ENCODE measurements at regions not wholly inside any gene's neighbourhood (a gene's known extent, or its start where the extent isn't known, plus 50 kb on each side); places are given as distances from the start of the nearest gene placed in this dataset.

DNA sequence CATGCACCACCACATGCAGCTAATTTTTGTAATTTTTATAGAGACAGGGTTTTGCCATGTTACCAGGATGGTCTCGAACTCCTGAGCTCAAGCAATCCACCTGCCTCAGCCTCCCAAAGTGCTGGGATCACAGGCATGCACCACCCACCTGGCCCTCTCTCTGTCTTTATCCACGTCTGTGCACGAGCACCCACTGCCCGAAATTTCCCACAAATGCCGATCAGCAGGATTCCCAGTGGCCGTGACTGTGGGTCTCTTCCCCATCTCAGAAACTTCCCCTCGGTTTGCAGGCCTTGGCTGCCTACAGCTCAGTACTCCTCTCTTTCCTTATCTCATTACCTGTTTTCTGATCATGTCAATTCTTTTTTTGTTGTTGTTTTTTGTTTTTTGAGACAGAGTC is 217.3 kb downstream of the TTC32 start:
- DNase-seq (ENCODE audit: low spot score) = no peak

- no peak for DNase-seq (ENCODE audit: low spot score)
These were observed 218.2 kb downstream of the TTC32 start for GRCh38 chr2:19683556-19683955.

DNA sequence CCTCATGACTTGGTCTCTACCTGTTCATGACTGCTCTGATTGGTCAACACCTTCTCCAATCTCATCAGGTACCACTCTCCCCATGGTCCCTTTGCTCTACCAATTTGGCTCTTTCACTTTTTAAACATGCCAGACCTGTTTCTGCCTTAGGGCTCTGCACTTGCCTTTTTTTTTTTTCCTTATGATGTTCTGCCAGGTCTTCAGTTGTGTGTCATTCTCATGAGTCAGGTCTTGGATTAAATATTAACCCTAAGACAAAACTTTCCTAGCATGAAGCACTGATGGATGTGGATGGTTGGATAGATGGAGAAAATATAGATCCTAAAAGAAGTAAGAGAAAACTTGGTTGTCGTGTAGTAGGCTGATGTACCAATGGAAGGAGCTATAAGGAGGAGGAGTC is 219.3 kb downstream of the TTC32 start:
- DNase-seq (ENCODE audit: low spot score) = no peak

- DNase-seq (ENCODE audit: low spot score) = no peak
These were observed 223.8 kb downstream of the TTC32 start for GRCh38 chr2:19677825-19678518.

DNA sequence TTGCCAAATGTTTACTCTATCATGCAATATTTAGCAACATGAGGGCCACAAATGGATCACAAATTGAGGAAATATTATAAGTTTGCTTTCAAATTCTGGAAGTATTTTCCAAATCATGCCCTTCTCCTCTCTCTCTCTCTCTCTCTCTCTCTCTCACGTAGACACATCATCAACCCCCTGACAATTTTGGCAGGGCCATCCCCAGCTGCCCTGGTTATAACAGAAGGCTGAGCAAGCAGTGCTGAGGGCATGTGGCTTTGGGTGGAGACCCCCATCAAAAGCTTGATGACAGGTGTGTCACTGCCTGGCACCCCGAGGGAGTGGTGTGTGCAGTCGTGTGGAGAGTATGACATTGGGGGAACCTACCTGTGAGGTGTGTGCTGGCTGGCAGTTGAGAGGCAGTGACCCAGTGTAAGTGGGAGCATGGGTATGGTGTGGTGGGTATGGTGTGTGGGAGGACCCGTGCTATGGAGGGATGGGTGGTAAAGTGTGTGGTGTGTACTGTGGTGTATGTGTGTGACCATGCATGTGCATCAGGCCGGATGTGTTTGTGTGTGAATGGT is 224.5 kb downstream of the TTC32 start:
- DNase-seq (ENCODE audit: low spot score) = no peak

DNA sequence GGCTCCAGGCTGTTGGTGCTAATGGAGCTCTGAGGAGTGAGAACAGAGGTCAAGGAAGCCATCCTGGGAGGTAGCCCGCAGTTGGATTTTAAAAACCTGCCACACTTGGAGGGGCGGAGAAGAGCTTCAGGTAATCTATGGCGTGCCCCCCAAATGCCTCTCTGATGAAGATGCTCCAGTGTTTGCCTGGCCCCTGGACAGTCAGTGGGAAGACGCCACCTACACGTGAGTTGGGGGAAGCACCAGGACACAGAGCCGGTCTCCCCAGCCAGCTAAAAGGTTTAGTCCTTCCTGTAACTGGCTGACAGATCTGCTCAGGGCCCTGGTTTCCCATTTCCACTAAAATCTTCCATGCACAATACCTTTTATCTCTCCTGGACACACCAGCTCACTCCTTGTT is 225.0 kb downstream of the TTC32 start:
- DNase-seq (ENCODE audit: low spot score) = no peak

DNA sequence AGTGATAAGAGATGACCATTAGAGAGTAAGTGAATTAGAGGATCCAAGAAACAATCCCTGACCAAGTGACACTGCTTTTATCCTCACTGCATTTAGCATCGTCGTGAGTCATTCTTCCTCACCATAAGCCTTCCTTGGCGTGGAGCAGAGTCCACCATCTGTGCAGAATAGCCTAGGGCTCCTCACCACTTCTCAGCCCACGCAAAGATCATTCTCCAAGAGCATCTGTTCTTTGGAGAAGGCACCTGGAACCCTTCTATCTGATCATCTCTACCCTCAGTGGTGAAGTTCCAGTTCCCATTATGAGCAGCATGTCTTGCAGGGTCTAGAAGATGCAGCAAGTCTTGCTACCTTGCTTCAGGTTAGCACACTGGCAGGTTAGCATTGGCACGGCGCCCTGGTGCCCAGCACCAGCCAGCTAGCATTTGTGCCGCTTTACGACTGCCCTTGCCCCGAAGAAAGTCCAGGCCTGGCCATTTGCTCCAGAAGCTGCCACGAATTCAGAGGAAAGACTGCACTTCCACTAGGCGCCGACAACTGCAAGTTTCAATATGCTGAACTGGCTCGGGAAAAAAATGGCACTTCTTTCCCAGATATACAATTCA is 225.8 kb downstream of the TTC32 start:
- DNase-seq (ENCODE audit: low spot score) = no peak

GRCh38 chr2:19675003-19675629 is 226.7 kb downstream of the TTC32 start:
- no peak for DNase-seq (ENCODE audit: low spot score)

DNA sequence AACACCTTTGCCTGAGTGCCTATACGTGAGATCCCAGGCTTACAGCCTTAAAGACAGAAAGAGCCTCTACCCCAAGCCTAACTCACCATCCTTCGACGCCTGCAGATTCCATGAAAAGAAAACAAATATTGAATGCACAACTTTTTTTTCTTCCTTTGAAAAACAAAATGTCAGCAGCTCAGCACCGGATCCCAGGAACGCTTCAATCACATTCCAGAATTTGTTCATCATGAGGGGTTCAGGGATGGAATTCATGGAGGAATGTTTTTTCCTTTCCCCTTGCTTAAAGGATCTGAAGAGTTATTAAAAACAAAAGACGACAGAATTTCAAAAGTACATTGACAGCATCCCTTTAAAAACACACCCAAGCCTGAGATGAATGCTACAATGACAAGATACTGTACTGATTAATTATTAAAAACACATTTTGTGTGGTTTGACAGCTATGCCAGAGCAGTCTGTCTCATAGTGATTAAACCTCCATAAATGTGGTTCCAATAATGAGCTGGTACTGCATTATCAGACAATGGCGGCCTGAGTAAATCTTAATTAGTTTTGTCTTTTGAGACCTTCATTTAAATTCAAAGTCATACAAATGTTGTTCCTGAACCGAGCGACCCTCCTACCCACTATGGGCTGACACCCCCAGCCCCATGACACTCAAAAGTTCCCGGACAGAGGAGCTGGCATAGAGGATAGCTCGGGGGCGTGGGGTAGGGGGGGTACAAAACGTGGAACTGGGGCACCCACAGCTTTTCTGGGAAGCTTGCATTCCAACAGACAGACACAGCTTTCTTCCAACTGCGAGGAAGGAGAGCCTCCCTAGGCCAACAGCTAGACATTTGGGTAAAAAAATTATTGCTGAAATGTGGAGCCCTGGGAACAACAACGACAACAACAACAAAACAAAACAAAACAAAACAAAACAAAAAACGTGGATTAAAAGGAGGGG is 227.5 kb downstream of the TTC32 start:
- DNase-seq (ENCODE audit: low spot score) = no peak

DNA sequence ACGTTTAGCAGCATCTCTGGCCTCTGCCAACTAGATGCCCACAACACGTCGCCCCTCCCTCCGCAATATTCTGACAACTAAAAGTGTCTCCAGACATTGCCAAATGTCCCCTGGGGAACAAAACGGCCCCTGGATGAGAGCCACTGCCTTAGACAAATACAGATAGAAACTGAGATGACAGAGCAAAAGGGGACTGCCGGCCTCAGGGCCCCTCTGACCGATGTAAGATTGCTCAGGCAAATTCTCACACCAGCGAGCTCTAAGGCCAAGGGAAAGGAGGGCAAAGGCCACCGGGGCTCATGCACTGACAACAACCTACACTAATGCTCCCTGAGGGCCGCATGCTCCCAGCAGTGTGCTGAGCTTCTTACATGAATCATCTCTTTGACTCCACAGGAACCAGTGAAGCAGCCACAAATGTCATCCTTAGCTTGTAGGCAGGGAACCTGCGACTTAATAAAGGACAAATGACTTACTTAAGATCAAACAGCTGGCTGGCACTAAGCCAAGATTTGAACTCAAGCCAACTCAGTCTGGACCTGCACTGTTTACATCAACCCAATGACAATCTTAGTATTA is 228.5 kb downstream of the TTC32 start:
- DNase-seq (ENCODE audit: low spot score) = no peak

DNA sequence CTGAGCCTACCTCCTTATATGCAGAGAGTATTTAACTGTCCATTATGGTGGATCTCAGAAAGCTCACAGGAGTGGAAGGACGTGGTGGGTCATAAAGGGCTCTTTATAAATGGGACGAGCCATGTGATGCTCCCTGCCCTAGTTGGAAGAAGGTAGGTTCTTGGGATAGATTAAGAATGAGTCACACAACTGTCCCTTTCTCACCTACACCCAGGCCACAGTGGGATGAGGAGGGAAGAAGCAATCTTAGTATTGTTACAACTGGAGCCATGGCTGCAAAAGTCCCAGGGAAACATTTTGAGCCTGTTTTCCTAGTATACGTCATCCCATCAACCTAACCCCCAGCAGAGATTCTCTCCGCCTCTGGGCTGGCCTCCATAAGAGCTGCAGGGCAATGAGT is 229.9 kb downstream of the TTC32 start:
- no peak for DNase-seq (ENCODE audit: low spot score)

DNA sequence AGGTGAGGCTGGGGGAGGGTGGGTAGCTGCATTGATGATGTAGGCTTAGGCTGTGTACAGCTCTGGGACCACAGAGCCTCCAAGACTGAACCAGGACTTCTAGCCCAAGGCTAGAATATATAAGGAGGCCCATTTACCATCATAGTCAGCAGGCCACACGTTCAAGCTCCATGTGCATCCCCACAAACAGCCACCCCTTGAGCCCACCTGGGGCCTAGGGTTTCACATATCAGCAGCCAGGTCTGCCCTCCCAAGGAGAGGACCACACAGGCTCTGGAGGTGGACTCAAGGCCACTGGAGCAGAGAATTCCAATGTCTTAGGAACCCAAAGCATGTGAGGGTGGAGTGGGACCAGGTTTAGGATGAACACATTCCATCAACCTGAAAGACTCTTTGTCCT is 230.5 kb downstream of the TTC32 start:
- no peak for DNase-seq (ENCODE audit: low spot score)

- no peak for DNase-seq (ENCODE audit: low spot score)
These were observed 231.5 kb downstream of the TTC32 start for GRCh38 chr2:19670303-19670702.

- DNase-seq (ENCODE audit: low spot score) = no peak
These were observed 232.2 kb downstream of the TTC32 start for GRCh38 chr2:19669559-19669958.

DNA sequence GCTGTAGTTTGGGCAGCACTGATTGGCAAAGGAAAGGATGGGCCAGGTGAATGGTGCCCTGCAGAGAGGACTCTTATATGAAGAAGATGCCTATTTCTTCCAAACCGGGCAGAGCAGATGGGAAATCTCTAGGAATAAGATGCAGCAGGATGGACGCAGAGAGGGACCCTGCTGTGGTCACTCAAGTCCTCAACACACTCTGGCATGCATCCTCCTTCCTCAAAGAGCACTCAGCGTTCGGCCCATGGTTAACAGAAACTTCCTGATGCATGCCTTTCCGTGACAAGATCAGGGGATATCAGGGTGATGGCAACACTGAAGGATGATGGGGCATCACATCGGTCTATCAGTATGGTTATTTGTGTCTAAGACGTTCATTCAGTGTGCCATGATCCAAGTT is 232.7 kb downstream of the TTC32 start:
- no peak for DNase-seq (ENCODE audit: low spot score)

DNA sequence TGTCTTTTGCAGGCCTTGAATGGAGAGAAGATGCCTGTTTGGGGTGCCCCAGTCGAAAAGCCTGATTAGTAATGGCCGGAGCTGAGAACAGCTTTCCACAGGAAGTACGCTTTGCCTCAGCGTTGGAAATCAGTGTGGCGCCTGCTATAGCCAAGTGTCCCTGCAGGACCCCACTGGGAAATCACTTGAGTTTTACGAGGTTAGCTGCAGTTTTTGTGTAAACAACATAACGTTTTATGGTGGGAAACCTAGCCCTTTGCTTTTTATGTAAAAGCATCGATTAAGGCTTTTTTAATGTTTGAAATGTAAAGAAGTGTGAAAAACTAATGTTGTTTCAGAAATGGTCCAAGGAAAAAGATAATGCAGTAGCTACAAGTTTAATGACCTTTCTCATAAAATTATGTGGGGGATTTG is 234.2 kb downstream of the TTC32 start:
- no peak for DNase-seq (ENCODE audit: low spot score)

- DNase-seq (ENCODE audit: low spot score) = no peak
These were observed 234.7 kb downstream of the TTC32 start for GRCh38 chr2:19667085-19667484.

DNA sequence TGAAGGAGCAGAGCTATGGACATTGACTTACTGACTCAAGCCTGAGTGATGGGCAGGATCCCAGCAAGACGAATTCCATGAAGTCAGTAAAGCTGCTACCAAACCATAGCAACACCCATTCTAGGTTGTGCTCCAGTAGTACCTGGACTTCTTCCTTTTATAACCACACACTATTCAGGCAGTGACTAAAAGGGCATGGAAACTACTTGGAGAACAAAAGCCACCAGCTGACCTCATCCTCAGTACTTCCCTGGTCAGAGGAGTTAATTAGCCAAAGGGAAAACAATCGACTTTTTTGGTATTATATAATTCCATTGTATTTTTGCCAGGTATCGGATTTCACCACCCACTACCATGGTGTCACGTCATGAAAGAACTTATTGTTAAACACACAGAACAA is 237.1 kb downstream of the TTC32 start:
- no peak for DNase-seq (ENCODE audit: low spot score)

GRCh38 chr2:19659024-19659792 is 242.6 kb downstream of the TTC32 start:
- no peak for DNase-seq (ENCODE audit: low spot score)

GRCh38 chr2:19656011-19656410 is 245.8 kb downstream of the TTC32 start:
- DNase-seq (ENCODE audit: low spot score) = no peak
